Right lobe of liver (tissue), 6 donors: ENCODE measurements at regions not wholly inside any gene's neighbourhood (a gene's known extent, or its start where the extent isn't known, plus 50 kb on each side); places are given as distances from the start of the nearest gene placed in this dataset.

ENCODE experiments used
- ATAC-seq, 4 donors: fragments of 200-7000 bp; cut with Tn5 transposase; one replicate each; pipeline ENCODE4 v1.9.1; 2020; ENCODE audit warnings: mild to moderate bottlenecking in 4 of 4, moderate library complexity in 4 of 4
- DNase-seq, 3 donors: peaks; one replicate each; pipeline ENCODE4 v3.0.0-alpha.2; 2020
- H3K27ac ChIP-seq, 3 donors: fragments of 200-600 bp; one replicate each; pipeline ENCODE4 v1.8.0; 2022
- H3K27me3 ChIP-seq, 2 donors: fragments of 200-600 bp; one replicate each; pipeline ENCODE4 v1.8.0; 2022
- H3K36me3 ChIP-seq, 4 donors: fragments of 200-600 bp; sonication (generic) in 1 of 4; one replicate each; pipeline versions ENCODE4 v1.5.1 to v1.8.0; 2017 to 2022; ENCODE audit warnings: control low read depth in 1 of 4
- H3K4me1 ChIP-seq, 4 donors: fragments of 200-600 bp; sonication (generic) in 1 of 4; one replicate each; pipeline versions ENCODE4 v1.5.1 to v1.8.0; 2017 to 2022; ENCODE audit warnings: control low read depth in 1 of 4
- H3K4me3 ChIP-seq, 3 donors: fragments of 200-600 bp; one replicate each; pipeline ENCODE4 v1.8.0; 2022
- H3K9me3 ChIP-seq, 4 donors: fragments of 200-600 bp; sonication (generic) in 1 of 4; one replicate each; pipeline versions ENCODE4 v1.5.1 to v1.8.0; 2017 to 2022; ENCODE audit warnings: control low read depth in 1 of 4
- CTCF ChIP-seq, 4 donors: fragments of 200-600 bp in 3 of 4; fragments of 450-650 bp in 1 of 4; IDR thresholded peaks; one replicate each; pipeline versions ENCODE4 v1.5.1 to v1.8.0; 2016 to 2022; ENCODE audit warnings: antibody characterized with exemption in 4 of 4, mild to moderate bottlenecking in 2 of 4
- POLR2A ChIP-seq: fragments of 450-650 bp; IDR thresholded peaks from one replicate; pipeline ENCODE4 v1.6.1; 2017; ENCODE audit warnings: antibody characterized with exemption, mild to moderate bottlenecking
- WGBS: methylation state at CpG from one replicate; pipeline ENCODE4 v1.1.6; 2018; ENCODE audit warnings: low coverage, low lambda C conversion rate; ENCODE audit not compliant: insufficient coverage; ENCODE audit errors: missing lambda C conversion rate; 5-methylcytosine and 5-hydroxymethylcytosine counted together
- intact Hi-C, 2 donors: fragments of 100-400 bp; cut with DNase I; formaldehyde crosslinking; loops; one replicate each; pipeline versions ENCODE4 v1.11.2 to v1.14.1; 2022
- donor health status: DM: no; HTN: yes; CAD: no.
- donor health status: DM: no; HTN: no; CAD: no.
- donor health status: DM: no; HTN: no; CAD: no.
- donor health status: DM: no; HTN: yes; CAD: no.
- donor health status: DM: no; HTN: yes; CAD: no.

GRCh38 chr5:72030237-72030636 lies 77.0 kb upstream of the MAP1B start:
- H3K27me3 ChIP-seq: no peaks in the 10 kb centered on the region
- ATAC-seq: no peak
- H3K9me3 ChIP-seq: no peaks in the 10 kb centered on the region
- no peaks in the 10 kb centered on the region for H3K4me1 ChIP-seq
- no peak for DNase-seq
- TF ChIP-seq POLR2A: no peak
- no peak for TF ChIP-seq CTCF (IDR thresholded peaks at IDR 0.05)
- 67% methylated on average over 3 of the region's 3 CpGs for WGBS
- no peaks in the 10 kb centered on the region for H3K36me3 ChIP-seq
- no peak overlapping the region for H3K4me3 ChIP-seq
- intact Hi-C loops: no loop called here
- no peak overlapping the region for H3K27ac ChIP-seq

- Histone ChIP-seq H3K9me3 (no peaks in the 10 kb centered on the region), H3K36me3 (no peaks in the 10 kb centered on the region), H3K4me1 (no peaks in the 10 kb centered on the region), H3K27ac (no peak overlapping the region), H3K4me3 (no peak overlapping the region), H3K27me3 (no peaks in the 10 kb centered on the region)
- TF ChIP-seq POLR2A: no peak
- no peak for TF ChIP-seq CTCF (IDR thresholded peaks at IDR 0.05)
- WGBS: 33% methylated on average over 4 of the region's 4 CpGs
- no peak for ATAC-seq
- no peak for DNase-seq
- intact Hi-C loops: no loop called here
Measured at GRCh38 chr5:72032788-72033187, 74.5 kb upstream of the MAP1B start.

- no peak overlapping the region for H3K4me3 ChIP-seq
- 29% methylated on average over 1 of the region's 4 CpGs for WGBS
- DNase-seq: no peak
- H3K27me3 ChIP-seq: no peaks in the 10 kb centered on the region
- intact Hi-C loops: no loop called here
- no peak for TF ChIP-seq POLR2A
- TF ChIP-seq CTCF (IDR thresholded peaks at IDR 0.05): no peak
- ATAC-seq: no peak
- H3K36me3 ChIP-seq: no peaks in the 10 kb centered on the region
- no peaks in the 10 kb centered on the region for H3K4me1 ChIP-seq
- no peaks in the 10 kb centered on the region for H3K9me3 ChIP-seq
- H3K27ac ChIP-seq: no peak overlapping the region
Measured at GRCh38 chr5:72034770-72035169, 72.5 kb upstream of the MAP1B start.

- H3K4me1 ChIP-seq: no peaks in the 10 kb centered on the region
Measured at GRCh38 chr5:72035831-72036230, 71.4 kb upstream of the MAP1B start.

More at GRCh38 chr5:72035831-72036230, 71.4 kb upstream of the MAP1B start:
- WGBS: 44% methylated on average over 3 of the region's 3 CpGs
- ATAC-seq (no peak), DNase-seq (no peak)
- Histone ChIP-seq H3K27ac (no peak overlapping the region), H3K9me3 (no peaks in the 10 kb centered on the region), H3K36me3 (no peaks in the 10 kb centered on the region), H3K27me3 (no peaks in the 10 kb centered on the region), H3K4me3 (no peak overlapping the region)
- intact Hi-C loops: no loop called here
- no peak for TF ChIP-seq CTCF (IDR thresholded peaks at IDR 0.05)
- TF ChIP-seq POLR2A: no peak
